HUES64 (cell line): ENCODE measurements at regions not wholly inside any gene's neighbourhood (a gene's known extent, or its start where the extent isn't known, plus 50 kb on each side); places are given as distances from the start of the nearest gene placed in this dataset.

Experiments
- H3K27ac ChIP-seq: 2 replicates; pipeline ENCODE4 v1.7.0; 2013; ENCODE audit warnings: low read depth, low read length, inconsistent platforms
- H3K27me3 ChIP-seq: 2 replicates; pipeline ENCODE4 v1.6.1; 2013; ENCODE audit warnings: mild to moderate bottlenecking, low read length; ENCODE audit not compliant: insufficient read depth
- H3K36me3 ChIP-seq: 2 replicates; pipeline ENCODE4 v1.6.1; 2013; ENCODE audit warnings: mild to moderate bottlenecking, low read length; ENCODE audit not compliant: insufficient read depth
- H3K4me1 ChIP-seq: 2 replicates; pipeline ENCODE4 v1.6.1; 2013; ENCODE audit warnings: mild to moderate bottlenecking, low read length, moderate library complexity; ENCODE audit not compliant: insufficient read depth
- H3K4me3 ChIP-seq: 2 replicates; pipeline ENCODE4 v1.5.1; 2013; ENCODE audit warnings: mild to moderate bottlenecking, low read length, moderate library complexity
- H3K9ac ChIP-seq: 2 replicates; pipeline ENCODE4 v1.6.1; 2013; ENCODE audit warnings: mild to moderate bottlenecking, low read depth, low read length
- H3K9me3 ChIP-seq: 2 replicates; pipeline ENCODE4 v1.6.1; 2013; ENCODE audit warnings: low read depth, low read length; ENCODE audit not compliant: insufficient read depth
- WGBS: fragments of 150-250, 120-280 bp; methylation state at CpG from one replicate; pipeline ENCODE4 v1.1.7; 2013; ENCODE audit warnings: missing lambda C conversion rate; 5-methylcytosine and 5-hydroxymethylcytosine counted together

DNA sequence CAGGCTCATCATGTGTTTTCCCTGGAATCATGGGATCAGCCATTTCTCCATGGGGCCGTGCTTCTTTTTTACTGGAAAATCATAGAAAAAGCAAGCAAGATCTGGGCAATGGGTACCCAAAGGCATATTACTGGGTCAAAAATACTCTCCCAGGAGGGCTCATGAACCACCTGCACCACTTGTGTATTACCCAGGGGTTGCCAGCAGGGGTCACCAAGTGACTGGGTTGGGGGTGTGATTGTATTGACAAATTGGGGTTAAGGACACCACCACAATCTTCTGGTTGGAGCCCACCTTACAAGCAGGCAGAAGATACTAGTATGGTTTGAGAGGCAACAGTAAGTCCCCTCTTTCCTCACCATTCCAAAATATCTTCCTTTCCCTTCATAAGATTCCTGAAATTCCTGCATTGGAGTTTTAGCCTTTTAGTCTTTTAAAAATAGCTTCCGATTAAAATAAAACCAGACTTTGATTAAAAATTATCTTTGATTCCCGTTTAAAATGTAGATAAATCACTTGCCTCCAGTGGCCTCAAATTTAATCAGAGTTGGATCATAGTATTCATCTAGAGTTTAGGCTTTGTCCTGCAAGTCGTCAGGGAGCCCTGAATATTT lies 603.3 kb downstream of the KIF4B start:
- 70% methylated on average over 4 of the region's 4 CpGs for WGBS
- Histone ChIP-seq H3K27ac (no peak overlapping the region), H3K9me3 (no peaks in the 10 kb centered on the region)

DNA sequence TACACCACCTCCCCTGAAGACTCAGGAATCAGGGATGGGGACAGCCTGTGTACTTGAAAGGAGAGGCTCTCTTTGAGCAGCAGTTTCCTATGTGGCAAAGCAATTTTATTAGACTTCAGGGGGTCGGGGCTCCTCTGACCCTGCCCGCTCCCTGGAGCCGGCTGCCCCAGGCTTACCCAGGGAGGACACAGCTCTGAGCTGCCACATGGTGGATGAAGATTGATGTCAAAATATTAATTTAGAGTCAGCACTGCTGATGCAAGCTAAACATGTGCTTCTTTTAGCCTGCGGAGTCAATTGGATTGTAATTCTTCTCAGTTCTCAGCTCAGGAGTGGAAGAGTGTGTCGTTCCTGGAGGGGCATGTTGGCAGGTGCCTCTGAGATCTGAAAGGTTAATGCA lies 606.1 kb downstream of the KIF4B start:
- H3K27ac ChIP-seq = no peak overlapping the region
- no peak overlapping the region for H3K9ac ChIP-seq
- H3K36me3 ChIP-seq = no peaks in the 10 kb centered on the region
- peaks cover 11% of the 10 kb centered on the region; the same call in 1 of the 2 replicates for H3K4me1 ChIP-seq
- 93% methylated on average over 5 of the region's 5 CpGs for WGBS
- H3K9me3 ChIP-seq = no peaks in the 10 kb centered on the region
- H3K27me3 ChIP-seq = no peaks in the 10 kb centered on the region
- no peak overlapping the region for H3K4me3 ChIP-seq

More for the DNA sequence above, 603.3 kb downstream of the KIF4B start:
- Histone ChIP-seq H3K4me1 (peaks cover 11% of the 10 kb centered on the region; the same call in 1 of the 2 replicates), H3K36me3 (no peaks in the 10 kb centered on the region), H3K9ac (no peak overlapping the region), H3K4me3 (no peak overlapping the region), H3K27me3 (no peaks in the 10 kb centered on the region)

DNA sequence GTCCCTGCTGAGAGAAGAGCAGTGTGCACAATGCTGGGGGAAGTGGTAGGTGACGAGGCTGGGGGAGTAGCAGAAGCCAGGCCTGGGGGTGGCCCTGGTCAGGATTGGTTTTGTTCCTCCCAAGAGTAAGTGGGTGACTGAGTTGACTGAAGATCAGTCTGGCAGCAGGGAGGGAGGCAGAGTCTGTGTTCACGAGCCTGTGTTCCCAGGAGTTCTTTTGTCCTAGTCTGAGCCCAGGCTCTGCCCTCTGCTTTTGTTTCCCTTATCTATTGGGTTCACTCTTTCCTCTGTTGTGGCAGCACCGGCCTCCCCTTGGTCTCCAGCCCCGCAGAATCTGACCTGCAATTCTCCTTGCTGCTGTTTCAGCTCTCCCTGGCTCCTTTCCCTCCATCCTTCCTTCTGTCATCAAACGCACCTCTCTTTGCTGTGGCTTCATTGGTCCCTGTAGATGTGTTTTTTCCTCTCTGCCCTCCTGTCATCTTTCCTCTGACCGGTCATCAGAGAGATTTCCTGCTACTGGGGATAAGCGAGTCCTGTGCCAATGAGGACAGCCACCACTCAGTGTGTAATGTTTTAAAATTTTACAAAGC lies 607.4 kb downstream of the KIF4B start:
- WGBS = 57% methylated on average over 6 of the region's 7 CpGs
- H3K4me1 ChIP-seq = peaks cover 14% of the 10 kb centered on the region; the same call in 1 of the 2 replicates
- H3K27ac ChIP-seq = no peak overlapping the region
- H3K4me3 ChIP-seq = no peak overlapping the region
- no peak overlapping the region for H3K9ac ChIP-seq
- H3K27me3 ChIP-seq = no peaks in the 10 kb centered on the region
- no peaks in the 10 kb centered on the region for H3K36me3 ChIP-seq
- H3K9me3 ChIP-seq = no peaks in the 10 kb centered on the region

DNA sequence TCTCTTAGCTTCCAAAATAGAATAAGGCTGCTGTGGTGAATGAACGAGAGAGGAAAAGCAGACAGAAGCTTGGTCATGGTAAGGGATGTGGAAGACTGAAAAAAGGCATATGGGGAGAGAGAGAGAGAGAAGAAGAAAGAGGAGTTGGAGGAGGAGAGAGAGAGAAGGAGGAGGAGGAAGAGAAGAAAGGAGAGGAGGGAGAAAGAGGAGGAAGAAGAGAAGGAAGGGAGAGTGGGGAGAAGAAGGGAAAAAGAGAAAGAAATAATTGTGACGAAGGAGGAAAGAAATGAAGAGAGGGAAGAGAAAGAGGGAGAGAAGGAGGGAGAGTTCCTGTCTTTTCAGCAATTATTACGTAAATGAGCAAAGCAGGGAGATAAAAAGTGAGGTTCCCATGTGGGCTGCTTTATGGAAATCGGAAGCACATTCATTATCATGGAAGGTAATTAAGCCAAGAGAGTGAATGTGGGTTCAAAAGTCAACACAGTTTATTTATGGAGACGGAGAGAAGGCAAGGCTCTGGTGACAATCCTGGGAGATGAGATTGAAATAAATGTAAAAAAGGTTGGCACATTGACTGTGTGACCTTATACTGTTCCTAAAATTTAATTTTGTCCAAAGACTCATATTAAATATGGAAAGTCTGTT lies 611.2 kb downstream of the KIF4B start:
- H3K27ac ChIP-seq = no peak overlapping the region
- WGBS = 79% methylated on average over 5 of the region's 5 CpGs
- H3K9me3 ChIP-seq = no peaks in the 10 kb centered on the region
- no peaks in the 10 kb centered on the region for H3K36me3 ChIP-seq
- H3K9ac ChIP-seq = no peak overlapping the region
- H3K4me3 ChIP-seq = no peak overlapping the region
- H3K4me1 ChIP-seq = peaks cover 14% of the 10 kb centered on the region; the same call in 1 of the 2 replicates
- no peaks in the 10 kb centered on the region for H3K27me3 ChIP-seq

DNA sequence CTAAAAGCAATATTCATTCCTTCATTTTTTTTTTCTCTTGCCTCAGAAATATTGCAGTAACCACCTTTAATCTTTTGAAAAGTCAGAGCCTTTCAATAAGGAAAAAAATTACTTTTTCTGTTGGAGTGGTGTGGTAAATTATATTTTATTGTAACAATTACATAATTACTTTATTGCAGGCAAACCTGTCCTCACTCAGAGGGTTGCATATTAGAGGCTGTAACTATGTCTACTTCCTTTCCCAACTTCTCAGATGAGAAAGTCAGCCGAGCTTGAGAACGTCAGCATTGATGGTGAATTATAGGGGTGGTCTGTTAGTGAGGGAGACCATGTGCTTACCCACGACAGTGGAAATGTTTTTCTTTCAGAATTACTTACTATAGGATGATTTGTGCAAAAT lies 611.8 kb downstream of the KIF4B start:
- Histone ChIP-seq H3K27me3 (no peaks in the 10 kb centered on the region), H3K27ac (no peak overlapping the region), H3K36me3 (no peaks in the 10 kb centered on the region), H3K4me3 (no peak overlapping the region), H3K4me1 (peaks cover 14% of the 10 kb centered on the region; the same call in 1 of the 2 replicates), H3K9ac (no peak overlapping the region), H3K9me3 (no peaks in the 10 kb centered on the region)
- 60% methylated on average over 1 of the region's 3 CpGs for WGBS

DNA sequence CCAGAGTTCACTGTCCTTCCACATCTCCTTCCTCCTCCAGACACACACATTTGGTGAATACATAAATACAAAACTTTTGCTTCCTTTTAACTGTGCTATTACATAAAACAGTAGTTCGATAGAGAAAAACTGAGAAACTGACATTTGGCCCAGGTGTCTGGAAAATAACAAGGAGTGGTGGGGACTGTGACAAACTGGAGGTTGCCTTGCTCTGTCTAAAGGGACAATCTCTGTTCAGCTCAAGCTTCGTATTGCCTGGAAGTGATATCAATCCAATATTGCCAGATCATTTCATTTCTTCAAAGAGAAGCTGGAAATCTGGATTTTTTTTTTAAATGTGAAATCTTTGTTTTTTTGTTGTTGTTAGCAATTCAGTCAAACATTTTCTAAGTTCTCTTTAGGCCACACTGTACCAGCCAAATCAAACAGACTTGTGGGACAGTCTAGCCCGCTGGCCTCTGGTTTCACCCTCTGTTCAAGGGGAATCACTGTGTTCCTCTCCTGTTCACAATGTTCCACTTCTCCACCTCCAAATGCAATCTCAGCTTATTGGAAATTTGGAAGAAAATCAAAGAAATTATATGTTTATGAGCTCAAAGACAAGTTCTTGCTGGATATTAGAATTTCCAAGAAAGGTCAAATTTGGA lies 612.5 kb downstream of the KIF4B start:
- Histone ChIP-seq H3K4me3 (no peak overlapping the region), H3K9ac (no peak overlapping the region), H3K27ac (no peak overlapping the region), H3K36me3 (no peaks in the 10 kb centered on the region), H3K27me3 (no peaks in the 10 kb centered on the region), H3K4me1 (peaks cover 12% of the 10 kb centered on the region; the same call in 1 of the 2 replicates), H3K9me3 (no peaks in the 10 kb centered on the region)
- 91% methylated on average over 3 of the region's 3 CpGs for WGBS

DNA sequence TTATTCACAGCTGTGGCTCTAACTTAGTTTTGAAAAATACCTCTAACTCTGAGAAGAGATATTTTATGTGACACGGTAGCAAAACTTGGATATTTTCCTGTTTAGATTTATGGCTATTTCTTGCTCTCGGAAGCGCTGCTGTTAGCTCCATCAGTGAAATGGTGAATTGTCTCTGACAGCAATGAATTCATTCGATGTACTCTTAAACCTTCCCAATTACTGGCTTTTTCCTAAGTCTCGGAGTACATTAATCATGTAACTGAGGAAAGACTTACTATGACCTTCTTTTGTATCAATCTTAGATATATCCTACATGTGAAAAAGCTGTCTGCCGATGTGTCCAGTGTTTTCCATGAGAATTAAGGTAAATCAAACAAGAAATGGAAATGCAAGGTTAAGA lies 613.0 kb downstream of the KIF4B start:
- Histone ChIP-seq H3K27me3 (no peaks in the 10 kb centered on the region), H3K9ac (no peak overlapping the region), H3K27ac (no peak overlapping the region), H3K36me3 (no peaks in the 10 kb centered on the region), H3K4me3 (no peak overlapping the region), H3K4me1 (peaks cover 7% of the 10 kb centered on the region; the same call in 1 of the 2 replicates), H3K9me3 (no peaks in the 10 kb centered on the region)
- 96% methylated on average over 5 of the region's 6 CpGs for WGBS

DNA sequence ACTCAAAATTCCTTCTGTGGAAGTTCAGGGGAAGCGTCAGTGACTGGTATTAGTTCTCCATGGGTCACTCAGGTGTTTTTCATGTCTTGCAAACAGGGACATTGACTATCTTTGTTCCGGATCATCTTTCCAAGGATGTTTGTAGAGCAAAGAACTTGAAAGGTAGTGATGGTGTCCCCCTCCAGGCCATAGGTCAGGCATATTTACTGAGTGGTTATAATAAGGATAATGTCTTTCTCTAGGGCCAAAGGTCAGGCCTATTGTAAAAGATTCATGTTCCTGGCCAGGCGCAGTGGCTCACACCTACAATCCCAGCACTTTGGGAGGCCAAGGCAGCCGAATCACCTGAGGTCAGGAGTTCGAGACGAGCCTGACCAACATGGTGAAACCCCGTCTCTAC lies 614.8 kb downstream of the KIF4B start:
- Histone ChIP-seq H3K4me3 (no peak overlapping the region), H3K9ac (no peak overlapping the region), H3K27ac (no peak overlapping the region), H3K4me1 (0 out of 2 replicates have a peak, but pooled peaks cover 4% of the 10 kb centered on the region), H3K27me3 (no peaks in the 10 kb centered on the region), H3K9me3 (no peaks in the 10 kb centered on the region), H3K36me3 (no peaks in the 10 kb centered on the region)
- WGBS = 90% methylated on average over 7 of the region's 7 CpGs

DNA sequence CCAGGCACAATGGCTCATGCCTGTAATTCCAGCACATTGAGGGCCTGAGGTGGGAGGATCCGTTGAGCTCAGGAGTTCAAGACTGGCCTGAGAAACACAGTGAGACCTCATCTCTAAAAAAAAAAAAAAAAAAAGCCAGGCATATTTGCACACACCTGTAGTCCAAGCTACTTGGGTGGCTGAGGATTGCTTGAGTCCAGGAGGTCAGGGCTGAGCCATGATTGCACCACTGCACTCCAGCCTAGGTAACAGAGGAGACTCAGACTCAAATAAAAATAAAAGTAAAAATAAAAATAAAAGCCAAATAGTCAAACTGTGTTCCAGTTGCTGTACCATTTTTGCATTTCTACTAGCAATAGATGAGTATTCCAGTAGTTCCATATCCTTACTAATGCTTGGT lies 616.0 kb downstream of the KIF4B start:
- H3K27ac ChIP-seq = no peak overlapping the region
- H3K9ac ChIP-seq = no peak overlapping the region
- WGBS = 100% methylated on average over 1 of the region's 1 CpG
- 0 out of 2 replicates have a peak, but pooled peaks cover 4% of the 10 kb centered on the region for H3K4me1 ChIP-seq
- 0 out of 2 replicates have a peak, but pooled peaks cover 3% of the 10 kb centered on the region for H3K9me3 ChIP-seq
- H3K4me3 ChIP-seq = no peak overlapping the region
- no peaks in the 10 kb centered on the region for H3K27me3 ChIP-seq
- no peaks in the 10 kb centered on the region for H3K36me3 ChIP-seq

DNA sequence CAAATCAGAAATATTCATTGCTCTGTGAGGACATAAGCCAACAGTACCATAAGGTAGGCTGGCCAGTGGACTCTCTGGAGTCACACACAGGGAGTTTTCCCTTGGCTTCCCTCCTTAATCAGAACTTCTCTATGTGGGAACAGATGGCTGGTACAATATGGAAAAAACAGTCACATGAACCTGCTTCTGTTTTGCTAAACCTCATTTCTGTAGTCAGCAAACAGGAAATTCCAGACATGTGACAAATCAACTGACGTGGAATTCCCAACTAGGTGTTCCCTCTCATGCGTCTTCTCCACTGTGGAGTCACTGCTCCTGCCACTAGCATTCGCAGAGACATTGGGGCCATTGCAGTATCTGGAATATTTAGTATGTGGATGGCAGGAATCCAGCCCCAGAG lies 617.6 kb downstream of the KIF4B start:
- H3K4me1 ChIP-seq = no peaks in the 10 kb centered on the region
- H3K27me3 ChIP-seq = no peaks in the 10 kb centered on the region
- 94% methylated on average over 3 of the region's 3 CpGs for WGBS
- H3K27ac ChIP-seq = no peak overlapping the region
- no peaks in the 10 kb centered on the region for H3K36me3 ChIP-seq
- H3K9ac ChIP-seq = no peak overlapping the region
- 0 out of 2 replicates have a peak, but pooled peaks cover 3% of the 10 kb centered on the region for H3K9me3 ChIP-seq
- no peak overlapping the region for H3K4me3 ChIP-seq

DNA sequence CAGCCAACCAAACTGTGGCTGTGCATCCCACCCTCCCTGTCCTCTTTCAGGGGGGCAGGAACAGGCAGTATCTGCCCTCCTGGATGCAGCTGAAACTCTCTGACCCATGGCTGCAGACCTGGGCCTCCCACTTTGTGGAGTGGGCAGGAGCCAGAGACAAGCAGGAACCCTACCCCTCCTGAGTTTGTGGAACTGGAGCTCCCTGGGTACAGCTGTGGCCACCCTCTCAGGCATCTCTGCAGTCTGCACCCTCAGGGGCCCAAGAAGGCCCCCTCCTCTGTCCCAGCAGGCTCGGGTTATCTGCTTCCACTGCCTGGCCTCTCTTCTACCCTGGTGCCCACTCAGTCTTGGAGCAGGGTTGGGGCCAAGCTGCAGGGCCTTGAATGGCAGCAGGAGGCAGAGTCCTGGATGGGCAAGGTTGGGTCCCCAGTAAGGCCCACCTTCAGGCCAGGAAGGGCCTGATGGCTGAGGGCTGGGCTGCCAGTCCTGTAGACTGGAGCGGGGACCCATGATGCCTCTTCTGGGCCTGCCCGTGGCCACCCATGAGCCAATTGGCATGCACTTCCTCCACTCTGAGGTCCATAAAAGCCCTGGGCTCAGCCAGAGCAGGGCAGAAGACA lies 619.9 kb downstream of the KIF4B start:
- Histone ChIP-seq H3K4me1 (no peaks in the 10 kb centered on the region), H3K9me3 (0 out of 2 replicates have a peak, but pooled peaks cover 3% of the 10 kb centered on the region), H3K4me3 (no peak overlapping the region), H3K36me3 (no peaks in the 10 kb centered on the region), H3K27me3 (no peaks in the 10 kb centered on the region), H3K27ac (no peak overlapping the region), H3K9ac (no peak overlapping the region)
- WGBS = 95% methylated on average over 3 of the region's 3 CpGs
